H1 (cell line): ENCODE measurements at regions not wholly inside any gene's neighbourhood (a gene's known extent, or its start where the extent isn't known, plus 50 kb on each side); places are given as distances from the start of the nearest gene placed in this dataset.

ENCODE experiments used
- CTCF ChIA-PET: fragments of 300-600 bp; sonication (Branson Sonifier 250); formaldehyde crosslinking; loops from one replicate; lab custom pipeline; 2021; ENCODE audit not compliant: partially characterized antibody; lab: Charles Lee
- POLR2A ChIA-PET: fragments of 300-600 bp; sonication (Branson Sonifier 250); formaldehyde crosslinking; loops from one replicate; lab custom pipeline; 2021; ENCODE audit warnings: inconsistent platforms; ENCODE audit not compliant: partially characterized antibody; lab: Charles Lee
- DNase-seq, 2 experiments: peaks; one replicate each; pipeline versions ENCODE4 v3.0.0 to v3.0.0-alpha.2; 2010 to 2022; ENCODE audit warnings: low spot score in 2 of 2, low read depth in 1 of 2, mixed read lengths in 1 of 2
- FAIRE-seq: peaks from 2 replicates; lab custom pipeline; 2011; peaks lifted over from hg19 to GRCh38; lab: Jason Lieb, UNC
- H2AFZ ChIP-seq: 2 replicates; pipeline ENCODE4 v1.8.1; 2012; ENCODE audit warnings: low read length, inconsistent platforms
- H2AK5ac ChIP-seq: 2 replicates; pipeline ENCODE4 v1.6.1; 2013; ENCODE audit warnings: low read depth, low read length
- H2BK120ac ChIP-seq: replicated peaks from 2 replicates; pipeline ENCODE3; 2013; ENCODE audit warnings: low read depth, low read length, inconsistent platforms
- H2BK12ac ChIP-seq: 2 replicates; pipeline ENCODE4 v1.6.1; 2013; ENCODE audit warnings: low read depth, low read length
- H2BK15ac ChIP-seq: 2 replicates; pipeline ENCODE4 v1.6.1; 2013; ENCODE audit warnings: low read length
- H2BK20ac ChIP-seq: 2 replicates; pipeline ENCODE4 v1.6.1; 2013; ENCODE audit warnings: low read length
- H2BK5ac ChIP-seq: 2 replicates; pipeline ENCODE4 v1.6.1; 2013; ENCODE audit warnings: low read depth, low read length
- H3K14ac ChIP-seq: 2 replicates; pipeline ENCODE4 v1.6.1; 2013; ENCODE audit warnings: inconsistent platforms; ENCODE audit not compliant: insufficient read length
- H3K18ac ChIP-seq: 2 replicates; pipeline ENCODE4 v1.6.1; 2013; ENCODE audit warnings: low read length; ENCODE audit errors: extremely low read depth
- H3K23ac ChIP-seq: 2 replicates; pipeline ENCODE4 v1.6.1; 2013; ENCODE audit warnings: inconsistent platforms; ENCODE audit not compliant: insufficient read length
- H3K23me2 ChIP-seq: 2 replicates; pipeline ENCODE4 v1.6.1; 2013; ENCODE audit warnings: low read depth, low read length
- H3K27ac ChIP-seq: 2 replicates; pipeline ENCODE4 v1.6.1; 2011; ENCODE audit warnings: low read depth, low read length, inconsistent platforms
- H3K27me3 ChIP-seq, 4 experiments: replicated peaks in 1 of 4; 1 replicate in 1 of 4; 2 replicates in 3 of 4; pipeline versions ENCODE4 v1.6.1 to v1.8.1; 2011 to 2013; ENCODE audit warnings: low read length in 3 of 4, mild to moderate bottlenecking in 3 of 4, inconsistent platforms in 2 of 4, mixed read lengths in 2 of 4, moderate library complexity in 1 of 4; ENCODE audit not compliant: control insufficient read depth in 3 of 4, insufficient read depth in 3 of 4; ENCODE audit errors: extremely low read depth in 1 of 4
- H3K36me3 ChIP-seq, 4 experiments: 2 replicates each; pipeline versions ENCODE4 v1.6.1 to v1.8.1; 2011 to 2013; ENCODE audit warnings: mild to moderate bottlenecking in 4 of 4, low read length in 3 of 4, moderate library complexity in 2 of 4, control low read depth in 1 of 4, inconsistent platforms in 1 of 4; ENCODE audit not compliant: insufficient read depth in 4 of 4, control insufficient read depth in 2 of 4
- H3K4ac ChIP-seq: replicated peaks from 2 replicates; pipeline ENCODE3; 2013; ENCODE audit warnings: low read length, low read depth, mixed read lengths, inconsistent platforms; ENCODE audit not compliant: insufficient read length
- H3K4me1 ChIP-seq, 4 experiments: replicated peaks in 1 of 4; 1 replicate in 1 of 4; 2 replicates in 3 of 4; pipeline versions ENCODE4 v1.6.1 to v1.8.1; 2011 to 2013; ENCODE audit warnings: low read length in 3 of 4, inconsistent platforms in 2 of 4, mixed read lengths in 1 of 4; ENCODE audit not compliant: insufficient read depth in 4 of 4, control insufficient read depth in 3 of 4
- H3K4me2 ChIP-seq, 2 experiments: 2 replicates each; pipeline versions ENCODE4 v1.6.1 to v1.8.1; 2011 to 2013; ENCODE audit warnings: low read depth in 2 of 2, low read length in 2 of 2, control low read depth in 1 of 2, inconsistent platforms in 1 of 2, mild to moderate bottlenecking in 1 of 2; ENCODE audit not compliant: insufficient read depth in 1 of 2
- H3K4me3 ChIP-seq, 4 experiments: fragments of 200-600, 300-600 bp in 1 of 4; sonication (generic), shearing (Covaris generic), sonication (Bioruptor Twin) in 1 of 4; 2 replicates each; pipeline versions ENCODE4 v1.5.1 to v1.8.1; 2011 to 2016; ENCODE audit warnings: low read length in 4 of 4, low read depth in 3 of 4, control low read depth in 2 of 4, inconsistent platforms in 2 of 4, mild to moderate bottlenecking in 2 of 4, mixed read lengths in 1 of 4, moderate library complexity in 1 of 4; ENCODE audit not compliant: insufficient read depth in 2 of 4; ENCODE audit errors: extremely low read depth in 1 of 4
- H3K56ac ChIP-seq: replicated peaks from 2 replicates; pipeline ENCODE3; 2013; ENCODE audit warnings: low read depth, mild to moderate bottlenecking, mixed read lengths, low read length, inconsistent platforms; ENCODE audit not compliant: insufficient read length
- H3K79me1 ChIP-seq: 2 replicates; pipeline ENCODE4 v1.6.1; 2013; ENCODE audit warnings: low read depth, low read length, control low read depth
- H3K79me2 ChIP-seq, 2 experiments: 2 replicates each; pipeline versions ENCODE4 v1.6.1 to v1.8.1; 2012 to 2013; ENCODE audit warnings: low read length in 2 of 2, mild to moderate bottlenecking in 2 of 2, inconsistent platforms in 1 of 2; ENCODE audit not compliant: insufficient read depth in 2 of 2, control insufficient read depth in 1 of 2
- H3K9ac ChIP-seq, 4 experiments: replicated peaks in 1 of 4; 1 replicate in 1 of 4; 2 replicates in 3 of 4; pipeline versions ENCODE4 v1.6.1 to v1.8.1; 2011 to 2013; ENCODE audit warnings: low read depth in 3 of 4, low read length in 3 of 4, control low read depth in 2 of 4, mild to moderate bottlenecking in 2 of 4, moderate library complexity in 2 of 4, inconsistent platforms in 1 of 4; ENCODE audit errors: extremely low read depth in 1 of 4
- H3K9me3 ChIP-seq, 2 experiments: 2 replicates each; pipeline versions ENCODE4 v1.6.1 to v1.8.1; 2012 to 2013; ENCODE audit warnings: mild to moderate bottlenecking in 2 of 2, moderate library complexity in 2 of 2, control low read depth in 1 of 2, inconsistent platforms in 1 of 2, low read depth in 1 of 2, low read length in 1 of 2, mixed read lengths in 1 of 2; ENCODE audit not compliant: insufficient read depth in 2 of 2
- H4K20me1 ChIP-seq, 2 experiments: replicated peaks in 1 of 2; 2 replicates each; pipeline versions ENCODE3 to v1.8.1; 2011 to 2013; ENCODE audit warnings: inconsistent platforms in 2 of 2, low read length in 2 of 2, mild to moderate bottlenecking in 1 of 2; ENCODE audit not compliant: insufficient read depth in 2 of 2, control insufficient read depth in 1 of 2
- H4K5ac ChIP-seq: 2 replicates; pipeline ENCODE4 v1.6.1; 2013; ENCODE audit warnings: low read length, low read depth, mixed read lengths, inconsistent platforms; ENCODE audit not compliant: insufficient read length
- H4K8ac ChIP-seq: 2 replicates; pipeline ENCODE4 v1.8.0; 2013; ENCODE audit warnings: mild to moderate bottlenecking, moderate library complexity, low read length, inconsistent platforms; ENCODE audit not compliant: insufficient read depth; ENCODE audit errors: extremely low read depth
- H4K91ac ChIP-seq: replicated peaks from 2 replicates; pipeline ENCODE3; 2013; ENCODE audit warnings: low read length, mixed read lengths, inconsistent platforms; ENCODE audit not compliant: insufficient read length
- RFX5 ChIP-seq: IDR thresholded peaks from 2 replicates; pipeline ENCODE4 v1.6.1; 2011; ENCODE audit warnings: low read depth, low read length, improper control_type of control experiment, borderline replicate concordance
- SRF ChIP-seq: IDR thresholded peaks from 2 replicates; pipeline ENCODE4 v1.6.1; 2011; ENCODE audit warnings: mild to moderate bottlenecking, low read depth, low read length, moderate library complexity
- WGBS, 2 experiments: shearing (Covaris generic) in 1 of 2; methylation state at CpG; one replicate each; pipeline versions ENCODE4 v1.1.6 to v1.1.7; 2013 to 2015; ENCODE audit warnings: low lambda C conversion rate in 2 of 2, mixed read lengths in 2 of 2, inconsistent platforms in 1 of 2, low coverage in 1 of 2, missing lambda C conversion rate in 1 of 2; ENCODE audit not compliant: insufficient replicate concordance in 2 of 2, insufficient coverage in 1 of 2, insufficient read length in 1 of 2; ENCODE audit errors: extremely low coverage in 1 of 2, missing lambda C conversion rate in 1 of 2; 5-methylcytosine and 5-hydroxymethylcytosine counted together

- no peaks in the 10 kb centered on the region for H3K27me3 ChIP-seq
- H4K91ac ChIP-seq = no peak overlapping the region
- FAIRE-seq (no peak), DNase-seq (no peak)
- CTCF ChIA-PET = no interaction called here
- no peak overlapping the region for H3K18ac ChIP-seq
- H2AFZ ChIP-seq = no peak overlapping the region
- no peak overlapping the region for H2BK120ac ChIP-seq
- no peak overlapping the region for H3K4me3 ChIP-seq
- H2BK5ac ChIP-seq = no peak overlapping the region
- no peaks in the 10 kb centered on the region for H3K23me2 ChIP-seq
- no peak overlapping the region for H4K5ac ChIP-seq
- H3K36me3 ChIP-seq = no peaks in the 10 kb centered on the region
- H3K9ac ChIP-seq = no peak overlapping the region
- no peak overlapping the region for H2BK20ac ChIP-seq
- H3K9me3 ChIP-seq = 0 out of 4 replicates have a peak, but pooled peaks cover 0 to 2% of the 10 kb centered on the region in 2 experiments
- WGBS, 2 experiments = 89% methylated on average over 5 of the region's 5 CpGs; no CpG with 5 or more reads in 1 of the 2 experiments
- no peak overlapping the region for H2AK5ac ChIP-seq
- no peak overlapping the region for H3K4ac ChIP-seq
- H4K20me1 ChIP-seq = no peaks in the 10 kb centered on the region
- no peak overlapping the region for H2BK15ac ChIP-seq
- H3K27ac ChIP-seq = no peak overlapping the region
- no peak overlapping the region for H3K56ac ChIP-seq
- no peak overlapping the region for H3K4me2 ChIP-seq
- no peak overlapping the region for H2BK12ac ChIP-seq
- H3K79me2 ChIP-seq = no peaks in the 10 kb centered on the region
- H3K79me1 ChIP-seq = no peaks in the 10 kb centered on the region
- TF ChIP-seq RFX5 (no peak), SRF (no peak)
- POLR2A ChIA-PET = no interaction called here
- no peak overlapping the region for H3K23ac ChIP-seq
- no peak overlapping the region for H4K8ac ChIP-seq
- H3K14ac ChIP-seq = no peak overlapping the region
- no peaks in the 10 kb centered on the region for H3K4me1 ChIP-seq
These were observed 164.8 kb upstream of the CDIN1 start for GRCh38 chr15:36414670-36415069.
